ENCODE measurements at regions not wholly inside any gene's neighbourhood (a gene's known extent, or its start where the extent isn't known, plus 50 kb on each side); places are given as distances from the start of the nearest gene placed in this dataset.

DNA sequence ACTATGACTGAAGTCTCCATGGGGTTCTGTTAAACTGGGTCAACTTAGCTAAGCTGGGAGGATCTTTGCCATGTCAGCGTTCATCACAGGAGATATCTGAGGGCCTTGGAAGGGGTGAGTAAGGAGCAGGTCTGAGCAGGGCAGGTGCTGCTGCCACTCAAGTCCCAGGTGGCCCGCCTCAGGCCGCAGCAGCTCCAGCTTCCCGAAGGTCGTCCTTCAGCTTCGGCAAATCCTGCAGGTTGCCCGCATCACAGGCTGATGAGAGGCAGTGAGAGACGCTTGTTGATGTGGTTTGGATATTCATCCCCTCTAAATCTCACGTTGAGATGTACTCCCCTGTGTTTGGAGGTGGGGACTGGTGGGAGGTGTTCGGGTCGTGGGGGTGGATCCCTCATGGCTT lies 166.6 kb downstream of the VAPA start:
- Histone ChIP-seq H3K4me3 (no peak overlapping the region), H3K4me1 (no peaks in the 10 kb centered on the region), H3K9me3 (no peaks in the 10 kb centered on the region), H3K27me3 (ENCODE audit: insufficient read depth in 3 of 3, low read length in 2 of 3) (no peaks in the 10 kb centered on the region), H3K27ac (no peak overlapping the region), H3K36me3 (ENCODE audit: insufficient read depth in 1 of 2, low read depth in 1 of 2) (no peaks in the 10 kb centered on the region)
- TF ChIP-seq, protein P1, sequence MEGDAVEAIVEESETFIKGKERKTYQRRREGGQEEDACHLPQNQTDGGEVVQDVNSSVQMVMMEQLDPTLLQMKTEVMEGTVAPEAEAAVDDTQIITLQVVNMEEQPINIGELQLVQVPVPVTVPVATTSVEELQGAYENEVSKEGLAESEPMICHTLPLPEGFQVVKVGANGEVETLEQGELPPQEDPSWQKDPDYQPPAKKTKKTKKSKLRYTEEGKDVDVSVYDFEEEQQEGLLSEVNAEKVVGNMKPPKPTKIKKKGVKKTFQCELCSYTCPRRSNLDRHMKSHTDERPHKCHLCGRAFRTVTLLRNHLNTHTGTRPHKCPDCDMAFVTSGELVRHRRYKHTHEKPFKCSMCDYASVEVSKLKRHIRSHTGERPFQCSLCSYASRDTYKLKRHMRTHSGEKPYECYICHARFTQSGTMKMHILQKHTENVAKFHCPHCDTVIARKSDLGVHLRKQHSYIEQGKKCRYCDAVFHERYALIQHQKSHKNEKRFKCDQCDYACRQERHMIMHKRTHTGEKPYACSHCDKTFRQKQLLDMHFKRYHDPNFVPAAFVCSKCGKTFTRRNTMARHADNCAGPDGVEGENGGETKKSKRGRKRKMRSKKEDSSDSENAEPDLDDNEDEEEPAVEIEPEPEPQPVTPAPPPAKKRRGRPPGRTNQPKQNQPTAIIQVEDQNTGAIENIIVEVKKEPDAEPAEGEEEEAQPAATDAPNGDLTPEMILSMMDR (IDR thresholded peaks at IDR 0.05), result no peak
- ATAC-seq (peak in 1 of 4 donors; percentile 23), DNase-seq (no peak)
- intact Hi-C loops (cut with DNase I), result loop anchor here in 1 of 2 donors (10.0 kb wide), 1 partner anchor 54 kb away; no protein-coding TSS in a partner anchor
- WGBS, 3 donors, result 84 to 94% (median 90%) methylated on average over 11 of the region's 11 CpGs

DNA sequence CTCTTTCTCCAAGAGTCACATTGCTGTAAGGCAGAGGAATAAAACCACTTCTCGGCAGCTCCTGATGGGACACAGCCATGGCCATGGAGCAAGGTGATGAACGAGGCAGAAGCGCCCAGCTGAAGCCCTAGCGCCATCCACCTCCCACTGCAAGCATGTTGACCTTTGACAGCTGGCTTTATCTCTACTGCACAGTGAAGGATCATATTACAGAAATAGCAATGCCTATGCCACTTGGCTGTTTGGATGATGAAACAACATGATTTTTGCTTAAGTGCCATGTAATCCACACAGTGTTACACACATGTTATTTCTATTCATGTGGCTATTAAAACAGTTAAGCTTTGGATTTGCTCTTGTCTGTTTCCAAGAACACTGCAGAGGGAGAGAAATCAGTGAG lies 167.7 kb downstream of the VAPA start:
- TF ChIP-seq, protein P1 (IDR thresholded peaks at IDR 0.05), result no peak
- no peaks in the 10 kb centered on the region for H3K27me3 ChIP-seq (ENCODE audit: insufficient read depth in 3 of 3, low read length in 2 of 3)
- H3K4me1 ChIP-seq, result no peaks in the 10 kb centered on the region
- ATAC-seq (peak in 3 of 4 donors; percentile 27 to 65 (median 33)), DNase-seq (no peak)
- no peak overlapping the region for H3K4me3 ChIP-seq
- H3K36me3 ChIP-seq (ENCODE audit: insufficient read depth in 1 of 2, low read depth in 1 of 2), result no peaks in the 10 kb centered on the region
- H3K27ac ChIP-seq, result no peak overlapping the region
- WGBS, 3 donors, result 25 to 40% (median 39%) methylated on average over 4 of the region's 4 CpGs
- no peaks in the 10 kb centered on the region for H3K9me3 ChIP-seq
- intact Hi-C loops (cut with DNase I), result loop anchor here in 1 of 2 donors (10.0 kb wide), 1 partner anchor 53 kb away; no protein-coding TSS in a partner anchor

DNA sequence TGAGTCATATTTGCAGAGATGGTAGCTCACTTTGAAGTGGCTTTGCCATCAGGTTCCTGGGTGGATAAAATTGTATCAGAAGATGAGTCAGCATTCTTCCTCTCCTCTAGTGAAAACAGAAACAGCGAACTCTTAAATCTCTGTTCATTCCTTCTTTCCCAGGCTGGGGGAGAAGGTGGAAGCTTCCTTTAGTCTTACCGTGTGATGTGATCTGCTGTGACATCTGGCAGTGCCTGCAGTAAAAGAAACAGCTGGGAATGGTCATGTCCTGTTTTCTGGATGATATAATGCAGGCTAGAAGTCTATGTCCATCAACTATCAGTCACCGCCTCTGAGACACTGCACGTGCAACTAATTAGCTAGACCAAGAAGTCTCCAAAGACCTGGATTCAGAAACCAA lies 171.6 kb downstream of the VAPA start:
- H3K4me1 ChIP-seq, result no peaks in the 10 kb centered on the region
- TF ChIP-seq, protein P1 (IDR thresholded peaks at IDR 0.05), result no peak
- intact Hi-C loops (cut with DNase I), result loop anchor here in 1 of 2 donors (10.0 kb wide), 1 partner anchor 49 kb away; no protein-coding TSS in a partner anchor
- H3K27me3 ChIP-seq (ENCODE audit: insufficient read depth in 3 of 3, low read length in 2 of 3), result no peaks in the 10 kb centered on the region
- no peaks in the 10 kb centered on the region for H3K36me3 ChIP-seq (ENCODE audit: insufficient read depth in 1 of 2, low read depth in 1 of 2)
- no peak overlapping the region for H3K4me3 ChIP-seq
- DNase-seq, result no peak
- WGBS, 3 donors, result 53 to 73% (median 65%) methylated on average over 4 of the region's 4 CpGs
- ATAC-seq, result no peak
- no peaks in the 10 kb centered on the region for H3K9me3 ChIP-seq
- H3K27ac ChIP-seq, result no peak overlapping the region

DNA sequence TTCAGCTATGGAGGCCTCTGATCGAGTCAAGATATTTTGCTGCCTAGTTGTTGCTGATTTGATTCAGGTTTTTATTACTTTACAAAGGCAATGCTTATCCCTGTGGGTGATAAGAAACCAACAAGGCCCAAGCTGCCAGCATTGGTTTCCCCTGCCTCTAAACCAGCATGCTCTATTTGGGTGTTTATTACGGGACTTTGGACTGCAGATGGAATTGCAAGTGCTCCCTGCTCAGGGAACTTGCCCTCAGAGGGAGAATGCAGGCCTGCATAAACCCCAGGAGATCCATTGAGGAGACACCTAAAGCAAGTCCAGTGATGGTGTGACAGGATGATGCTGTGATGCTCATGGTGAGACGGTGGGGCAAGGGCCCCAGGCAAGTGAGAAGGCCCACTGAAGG lies 172.1 kb downstream of the VAPA start:
- Histone ChIP-seq H3K36me3 (ENCODE audit: insufficient read depth in 1 of 2, low read depth in 1 of 2) (no peaks in the 10 kb centered on the region), H3K9me3 (no peaks in the 10 kb centered on the region), H3K4me1 (no peaks in the 10 kb centered on the region), H3K27me3 (ENCODE audit: insufficient read depth in 3 of 3, low read length in 2 of 3) (no peaks in the 10 kb centered on the region), H3K27ac (no peak overlapping the region), H3K4me3 (no peak overlapping the region)
- intact Hi-C loops (cut with DNase I), result loop anchor here in 1 of 2 donors (10.0 kb wide), 1 partner anchor 49 kb away; no protein-coding TSS in a partner anchor
- TF ChIP-seq, protein P1 (IDR thresholded peaks at IDR 0.05), result no peak
- DNase-seq (no peak), ATAC-seq (no peak)
- WGBS, 3 donors, result 81 to 89% (median 85%) methylated on average over 3 of the region's 3 CpGs

Data from psoas muscle (tissue), 7 donors.